GM18517 (cell line): ENCODE measurements at regions not wholly inside any gene's neighbourhood (a gene's known extent, or its start where the extent isn't known, plus 50 kb on each side); places are given as distances from the start of the nearest gene placed in this dataset.
"Not testable (repeated sequence)": the region's sequence is repeated elsewhere in the genome, so short reads cannot be mapped to it uniquely, and the experiment has no call there.

Source experiments
- ATAC-seq: cut with Tn5 transposase; IDR thresholded peaks from one replicate; pipeline ENCODE4 v1.9.1; 2021; ENCODE audit warnings: mild to moderate bottlenecking, moderate library complexity; ENCODE audit not compliant: unreplicated experiment

DNA sequence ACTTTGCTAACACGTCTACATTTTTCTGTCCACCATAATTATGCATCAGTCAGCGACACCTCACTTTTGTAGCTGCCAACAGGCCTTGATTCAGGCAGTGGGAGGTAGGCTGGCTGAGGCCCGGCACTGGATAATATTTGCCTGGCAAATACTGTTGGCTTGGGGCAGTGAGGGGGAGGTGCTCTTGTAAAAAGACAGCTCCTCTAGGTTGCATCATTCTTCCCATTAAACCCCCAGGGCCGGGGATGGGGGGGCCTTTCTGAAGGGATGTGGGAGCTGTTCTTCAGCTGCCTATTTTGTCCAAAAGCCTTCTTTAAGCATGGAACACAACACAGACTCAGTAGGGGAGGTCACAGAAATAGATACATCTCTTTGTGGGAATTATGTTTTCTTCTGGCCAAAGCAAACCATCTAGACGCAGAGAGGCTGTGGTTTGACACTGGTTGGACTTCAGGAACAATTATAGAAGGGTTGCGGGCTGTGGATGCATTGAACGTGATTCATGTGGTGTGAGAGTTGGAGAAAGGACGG lies 338.3 kb upstream of the NT5E start:
- no peak for ATAC-seq

DNA sequence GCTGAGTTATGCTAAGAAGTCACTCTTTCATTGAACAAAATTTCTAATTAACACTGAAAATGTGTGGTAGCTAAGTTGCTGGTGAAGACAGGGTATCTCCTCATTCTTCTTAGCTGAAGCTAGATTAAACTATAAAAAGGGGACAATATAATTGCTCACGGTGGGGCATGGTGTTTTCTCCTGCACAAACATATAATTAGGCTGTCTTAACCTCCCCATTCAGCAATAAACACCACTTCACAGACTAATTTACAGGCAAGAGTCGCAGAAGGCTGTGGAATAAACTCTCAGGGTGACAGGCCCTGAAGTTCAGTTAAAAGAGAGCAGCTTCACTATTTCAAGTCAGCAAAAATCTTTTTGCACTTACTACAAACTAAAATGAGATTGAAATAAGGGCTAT lies 338.9 kb upstream of the NT5E start:
- ATAC-seq: no peak

DNA sequence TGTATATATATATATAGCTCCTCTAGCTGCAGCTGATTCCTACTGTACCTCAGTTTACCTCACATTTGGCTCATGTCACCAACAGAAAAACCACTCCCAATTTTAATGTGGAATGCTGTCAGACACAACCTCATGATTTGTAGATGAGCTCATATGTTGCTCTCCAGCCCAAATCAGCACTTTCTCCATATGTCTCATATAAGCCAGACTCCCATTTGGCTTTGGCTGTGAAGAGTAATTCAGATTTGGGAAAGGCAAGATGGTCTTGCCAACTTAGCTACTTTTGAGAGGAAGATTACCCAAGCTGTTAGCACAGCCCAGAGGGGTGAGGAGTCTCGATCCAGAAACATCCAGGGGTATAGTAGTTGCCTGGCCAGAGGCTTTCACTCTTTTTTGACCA lies 342.2 kb upstream of the NT5E start:
- ATAC-seq: no peak

DNA sequence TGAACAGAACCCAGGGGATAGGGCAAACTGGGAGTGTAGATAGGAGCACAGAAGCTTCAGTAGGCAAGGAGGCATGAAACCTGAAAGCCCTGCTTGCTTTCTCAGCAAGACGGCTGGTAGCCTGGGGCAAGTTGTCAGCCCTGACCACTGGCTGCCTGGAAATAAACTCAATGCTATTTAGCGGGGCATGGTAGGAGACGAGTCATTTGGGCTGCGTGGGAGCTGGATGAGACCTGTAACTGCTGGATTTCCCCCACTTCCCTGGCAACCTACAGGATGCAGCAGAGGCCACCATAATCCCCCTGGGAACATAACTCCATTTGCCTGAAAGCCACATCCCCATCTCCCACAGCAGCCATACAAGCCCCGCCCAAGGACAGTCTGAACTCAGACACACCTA lies 332.6 kb upstream of the TBX18 start:
- ATAC-seq: no peak

DNA sequence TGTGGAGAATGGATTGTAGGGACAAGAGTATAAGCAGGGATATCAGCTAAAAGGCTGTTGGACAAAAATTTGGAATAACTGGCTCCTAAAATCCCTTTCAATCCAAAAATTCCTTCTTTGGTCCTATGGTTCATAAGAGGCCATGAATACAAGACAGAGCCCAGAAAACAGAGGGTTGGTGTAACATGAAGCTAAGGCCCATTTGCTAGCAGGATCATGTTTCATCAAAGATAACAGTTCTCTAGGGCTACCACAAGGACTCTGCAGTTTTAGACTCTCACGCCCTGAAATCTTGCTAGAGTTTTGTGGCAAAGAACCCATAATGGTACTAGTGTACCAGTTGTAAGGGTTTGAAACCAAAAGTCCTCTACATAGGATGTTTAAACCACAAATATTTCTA lies 327.8 kb upstream of the TBX18 start:
- no peak for ATAC-seq

DNA sequence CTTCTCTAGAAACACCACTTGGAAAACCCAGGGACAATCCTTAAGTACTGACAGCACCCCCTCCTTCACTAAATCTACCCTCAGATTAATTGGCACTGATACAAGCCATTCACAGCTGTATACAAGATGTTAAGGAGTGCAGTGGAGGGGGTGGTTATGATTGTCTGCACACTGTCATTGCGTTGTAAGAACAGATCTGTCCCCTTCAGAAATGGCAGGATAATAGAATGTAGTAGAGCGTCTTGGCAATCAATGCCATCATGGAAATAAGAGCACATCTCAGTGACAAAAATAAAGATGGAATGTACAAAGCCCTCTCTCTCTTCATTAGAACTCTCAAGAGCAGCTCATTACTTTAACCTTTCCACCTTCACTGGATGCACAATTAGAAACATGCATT lies 324.9 kb upstream of the TBX18 start:
- ATAC-seq: no peak

DNA sequence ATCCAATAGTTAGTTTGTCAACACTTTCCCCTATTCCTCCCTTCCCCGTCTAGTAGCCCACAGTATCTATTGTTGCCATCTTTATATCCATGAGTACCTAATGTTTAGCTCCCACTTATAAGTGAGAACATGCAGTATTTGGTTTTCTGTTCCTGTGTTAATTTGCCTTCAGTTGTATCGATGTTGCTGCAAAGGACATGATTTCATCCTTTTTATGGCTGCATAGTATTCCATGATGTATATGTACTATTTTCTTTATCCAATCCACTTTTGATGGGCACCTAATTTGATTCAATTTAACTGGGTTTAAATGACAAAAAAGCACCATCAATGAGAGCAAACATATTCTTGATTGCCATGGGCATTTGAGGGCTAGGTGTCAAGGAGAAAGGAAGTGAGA lies 321.5 kb upstream of the TBX18 start:
- no peak for ATAC-seq

DNA sequence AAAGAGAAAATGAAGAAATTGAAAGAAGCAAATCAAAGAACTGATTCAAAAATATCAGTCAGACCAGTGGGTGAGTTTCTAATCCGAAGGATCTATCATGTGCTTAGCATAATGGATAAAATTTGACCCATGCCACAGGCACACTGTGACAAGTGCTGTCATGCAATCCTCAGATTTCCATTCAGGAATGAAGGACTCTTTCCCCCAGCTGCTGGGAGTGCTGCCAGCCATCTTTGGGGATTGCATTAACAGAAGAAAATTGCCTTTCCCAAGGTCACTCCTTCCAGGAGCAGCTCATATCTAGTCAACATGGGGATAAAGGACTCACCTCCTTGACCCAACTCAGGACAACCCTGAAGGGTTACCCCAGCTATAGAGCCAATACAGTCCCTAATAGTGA lies 316.7 kb upstream of the TBX18 start:
- no peak for ATAC-seq

DNA sequence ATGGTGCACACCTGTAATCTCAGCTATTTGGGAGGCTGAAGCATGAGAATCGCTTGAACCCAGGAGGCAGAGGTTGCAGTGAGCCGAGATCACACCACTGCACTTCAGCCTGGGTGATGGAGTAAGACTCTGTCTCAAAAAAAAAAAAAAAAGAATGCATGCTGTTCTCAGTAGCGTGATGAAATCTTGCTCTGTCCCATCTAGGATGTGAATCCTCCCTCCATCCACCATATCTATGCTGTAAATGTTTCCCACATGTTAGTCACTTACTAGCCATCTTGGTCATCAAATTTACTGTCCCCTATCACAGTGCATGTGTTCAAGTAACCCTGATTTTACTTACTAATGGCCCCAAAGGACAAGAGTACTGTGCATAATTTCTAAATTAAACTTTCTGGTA lies 315.4 kb upstream of the TBX18 start:
- ATAC-seq: no peak

DNA sequence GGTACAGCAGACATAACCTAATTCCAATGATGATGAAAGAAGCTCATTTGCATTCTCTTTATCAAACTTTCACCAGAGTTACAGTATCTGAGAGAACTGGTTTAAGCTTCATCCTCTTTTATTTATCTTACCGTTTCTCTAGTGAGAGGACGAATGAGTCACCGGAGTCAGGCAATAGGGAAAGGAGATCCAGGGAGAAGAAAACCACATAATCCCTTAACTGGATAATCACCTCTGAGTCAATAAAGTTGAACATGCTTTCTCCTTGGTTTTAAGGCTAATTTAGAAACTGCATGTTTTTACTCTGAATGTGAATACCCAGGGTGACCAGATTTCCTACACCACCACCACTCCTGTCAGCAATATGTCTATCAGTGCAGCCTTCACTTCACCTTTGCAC lies 313.7 kb upstream of the TBX18 start:
- no peak for ATAC-seq

DNA sequence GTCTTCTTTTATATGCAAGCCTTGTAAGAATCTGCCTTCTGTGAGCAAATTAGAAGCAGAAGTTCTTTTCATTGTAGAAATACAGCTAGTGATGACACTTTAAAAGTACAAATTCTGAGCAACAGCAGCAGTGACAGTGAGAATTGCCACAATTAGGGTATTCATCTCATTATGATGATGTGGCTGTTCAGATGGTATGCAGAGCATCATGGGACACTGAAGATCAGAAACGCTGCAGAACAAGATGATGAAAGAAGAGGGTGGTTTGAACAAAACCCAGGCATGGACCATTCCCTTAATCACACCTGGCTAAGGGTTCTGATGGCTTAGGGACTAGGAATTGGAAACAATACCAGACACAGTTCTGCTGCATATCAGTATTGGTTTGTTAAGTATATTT lies 312.7 kb upstream of the TBX18 start:
- ATAC-seq: no peak

DNA sequence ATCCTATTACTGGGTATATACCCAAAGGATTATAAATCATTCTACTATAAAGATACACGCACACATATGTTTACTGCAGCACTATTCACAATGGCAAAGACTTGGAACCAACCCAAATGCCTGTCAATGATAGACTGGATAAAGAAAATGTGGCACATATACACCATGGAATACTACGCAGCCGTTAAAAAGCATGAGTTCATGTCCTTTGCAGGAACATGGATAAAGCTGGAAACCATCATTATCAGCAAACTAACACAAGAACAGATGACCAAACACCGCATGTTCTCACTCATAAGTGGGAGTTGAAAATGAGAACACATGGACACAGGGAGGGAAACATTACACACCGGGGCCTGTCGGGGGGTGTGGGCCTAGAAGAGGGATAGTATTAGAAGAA lies 307.4 kb upstream of the TBX18 start:
- ATAC-seq: not testable (repeated sequence)

DNA sequence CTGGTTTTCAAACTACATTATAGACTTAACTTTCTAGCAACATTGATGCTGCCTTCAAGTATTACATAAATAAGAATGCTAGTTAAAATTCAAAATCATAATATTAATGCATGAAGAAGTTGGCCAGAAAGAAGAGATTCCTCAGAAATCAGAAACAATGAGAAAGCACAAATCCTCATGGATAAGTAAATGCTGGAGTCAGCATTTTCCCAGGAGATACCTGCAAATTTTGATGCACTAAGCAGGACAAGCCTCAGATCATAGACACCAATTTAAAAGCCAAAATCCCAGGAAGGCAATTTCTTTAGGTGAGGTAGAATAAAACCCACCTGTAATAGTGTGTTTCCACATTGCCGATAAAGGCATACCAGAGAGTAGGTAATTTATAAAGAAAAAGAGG lies 305.2 kb upstream of the TBX18 start:
- no peak for ATAC-seq

DNA sequence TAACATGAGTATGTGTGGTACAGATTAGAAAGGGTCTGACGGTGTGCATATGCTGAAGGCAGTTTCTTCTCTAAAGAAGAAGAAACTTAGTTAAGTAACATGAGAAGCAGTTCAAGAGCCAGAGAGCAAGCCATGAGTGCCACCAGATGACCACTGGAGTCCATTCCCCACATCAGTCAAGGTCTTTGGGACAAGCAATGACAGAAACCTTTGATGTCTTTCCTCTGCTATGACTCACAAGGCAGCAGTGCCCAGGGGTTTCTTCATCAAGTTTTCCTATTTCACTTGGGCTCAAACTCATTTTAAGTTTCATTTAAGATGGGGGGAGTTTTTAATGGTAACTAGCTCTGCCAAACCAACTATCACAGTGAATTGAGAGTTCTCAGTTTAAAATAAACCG lies 303.8 kb upstream of the TBX18 start:
- no peak for ATAC-seq

DNA sequence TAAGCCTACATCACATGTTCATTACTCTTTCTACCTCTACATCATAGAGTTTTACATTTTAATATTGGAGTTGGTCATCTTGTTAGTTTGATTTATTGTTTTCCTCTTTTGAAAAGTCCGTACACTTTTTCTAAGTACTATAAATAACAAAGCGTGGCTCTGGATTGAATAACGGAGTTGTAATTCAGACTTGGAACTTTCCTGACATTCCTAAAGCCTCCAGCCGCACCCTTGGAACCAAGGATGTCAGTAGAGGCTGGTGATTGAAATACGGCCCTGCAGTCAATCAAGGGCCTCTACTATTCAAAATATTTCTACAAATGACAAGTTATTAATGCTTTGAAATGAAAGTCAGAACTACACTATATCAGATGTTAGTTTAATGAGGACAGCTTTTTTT lies 301.9 kb upstream of the TBX18 start:
- no peak for ATAC-seq

DNA sequence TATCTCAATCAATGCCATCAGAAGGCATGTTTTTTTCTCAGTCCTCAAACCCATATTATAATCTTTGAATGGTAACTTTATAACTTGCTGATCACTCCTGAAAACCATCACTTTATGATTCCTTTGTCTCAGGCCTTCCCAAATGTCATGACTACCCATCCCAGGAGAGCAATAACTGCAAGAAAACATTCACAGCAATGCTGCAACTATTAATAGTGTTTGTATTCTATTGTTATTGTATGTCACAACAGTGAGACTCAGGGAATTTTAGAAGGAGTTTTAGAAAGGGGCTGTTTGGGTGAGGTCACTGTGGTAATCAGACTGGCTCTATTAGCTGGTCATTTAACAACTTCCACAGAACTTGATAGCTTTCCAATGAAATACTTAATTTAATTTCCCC lies 301.4 kb upstream of the TBX18 start:
- no peak for ATAC-seq

DNA sequence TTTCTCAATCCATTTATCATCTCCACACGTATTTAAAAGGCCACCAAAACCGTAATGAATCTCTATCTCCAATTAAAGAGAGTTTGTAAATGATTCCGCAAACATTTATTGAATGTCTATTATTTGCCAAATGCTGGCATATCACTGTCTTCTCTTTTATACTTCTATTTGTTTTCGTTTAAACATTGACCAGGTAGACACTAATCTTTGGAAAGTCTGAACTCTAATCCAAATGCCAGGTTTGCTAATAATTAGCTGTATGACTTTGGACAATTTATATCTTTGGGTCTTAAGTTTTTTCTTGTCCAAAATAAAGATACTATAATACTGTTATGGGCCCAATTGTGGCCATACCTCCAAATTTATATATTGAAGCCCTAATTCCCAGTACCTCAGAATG lies 299.2 kb upstream of the TBX18 start:
- ATAC-seq: no peak

DNA sequence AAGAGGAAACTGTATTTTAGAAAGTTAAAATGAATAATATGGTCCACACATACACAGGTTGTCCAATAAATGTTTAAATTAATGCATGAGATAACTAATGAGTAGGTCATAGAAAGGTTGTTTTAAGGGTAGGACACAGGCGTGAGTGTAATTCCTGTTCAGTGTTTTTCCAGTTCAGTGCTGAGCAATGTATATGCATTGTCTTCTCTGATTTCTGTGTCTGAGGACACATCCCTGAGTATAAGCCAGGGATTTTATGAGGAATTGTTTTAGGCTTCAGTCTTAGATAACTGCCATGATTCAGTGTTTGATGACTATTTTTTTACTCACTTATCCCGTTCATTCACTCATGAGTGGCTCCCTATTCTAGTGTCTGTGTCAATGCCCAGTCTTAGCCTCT lies 298.5 kb upstream of the TBX18 start:
- ATAC-seq: no peak

DNA sequence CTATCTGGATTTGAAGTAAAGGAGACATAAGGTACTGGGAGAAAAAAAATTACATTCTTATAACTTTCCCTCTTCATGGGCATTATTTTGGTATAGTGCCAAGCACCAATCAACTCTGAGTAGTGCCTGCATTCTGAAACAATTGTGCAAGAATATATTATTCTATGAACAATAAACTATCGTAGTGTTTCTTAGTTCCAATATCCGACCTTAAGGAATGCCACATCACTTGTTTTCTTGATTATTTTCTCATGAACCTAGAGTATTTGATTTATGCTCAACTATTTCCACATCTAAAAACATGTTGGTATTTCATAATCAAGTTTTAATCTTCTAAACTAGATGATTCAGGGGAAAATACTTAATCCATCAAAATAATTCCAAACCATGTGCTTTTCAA lies 294.4 kb upstream of the TBX18 start:
- ATAC-seq: no peak

DNA sequence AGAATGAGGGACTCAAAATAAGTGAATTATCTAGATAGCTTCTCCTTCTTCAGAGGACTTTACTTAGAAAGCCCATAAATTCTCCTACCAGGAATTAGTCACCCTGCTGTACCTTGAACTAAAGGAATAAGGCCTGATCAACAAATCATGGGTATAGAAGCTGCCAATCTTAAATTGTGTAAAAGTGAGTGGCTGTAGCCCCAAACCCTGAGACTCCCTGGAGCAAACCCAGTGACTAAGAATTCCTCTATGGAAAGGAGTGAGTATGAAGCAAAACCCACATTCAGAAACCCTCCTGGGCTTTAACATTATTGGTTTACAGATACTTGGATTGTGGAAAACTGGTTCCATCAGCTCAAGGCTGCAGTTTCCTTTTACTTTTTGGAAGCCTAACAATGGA lies 285.8 kb upstream of the TBX18 start:
- ATAC-seq: no peak

DNA sequence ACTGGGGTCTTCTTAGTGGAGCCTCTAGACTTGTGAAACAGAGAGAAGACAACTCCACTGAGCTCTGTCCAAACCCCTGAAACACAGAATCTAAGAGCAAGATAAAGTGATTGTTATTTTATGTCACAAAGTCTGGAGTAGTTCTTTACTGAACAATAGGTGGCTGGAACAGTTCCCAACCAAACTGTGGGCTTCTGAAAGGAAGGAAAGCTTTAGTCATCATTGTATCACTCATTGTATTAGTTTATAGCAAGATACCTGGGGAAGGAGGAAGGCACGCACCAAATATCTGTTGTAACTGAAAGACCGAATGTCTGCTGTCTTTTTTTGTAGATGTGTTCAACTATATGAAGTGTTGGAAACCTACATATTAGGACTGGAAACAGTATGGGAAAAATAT lies 284.9 kb upstream of the TBX18 start:
- no peak for ATAC-seq

DNA sequence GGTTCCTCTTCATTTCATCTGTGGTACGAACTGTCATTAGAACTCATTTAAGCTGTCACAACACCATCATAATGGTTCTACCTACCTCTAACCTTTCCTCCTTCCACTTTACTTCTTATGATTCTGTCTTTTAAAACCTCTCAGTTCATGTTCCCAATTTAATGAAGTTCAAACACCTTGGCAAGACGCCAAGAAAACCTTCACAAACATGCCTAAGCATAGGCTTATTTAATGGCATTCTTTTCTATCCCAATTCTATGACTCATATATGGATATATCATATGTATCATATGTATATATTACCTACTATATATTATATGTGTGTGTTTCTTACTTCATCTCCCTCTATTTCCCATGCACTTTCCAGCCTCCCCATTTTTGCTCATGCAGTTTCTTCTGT lies 283.4 kb upstream of the TBX18 start:
- no peak for ATAC-seq

DNA sequence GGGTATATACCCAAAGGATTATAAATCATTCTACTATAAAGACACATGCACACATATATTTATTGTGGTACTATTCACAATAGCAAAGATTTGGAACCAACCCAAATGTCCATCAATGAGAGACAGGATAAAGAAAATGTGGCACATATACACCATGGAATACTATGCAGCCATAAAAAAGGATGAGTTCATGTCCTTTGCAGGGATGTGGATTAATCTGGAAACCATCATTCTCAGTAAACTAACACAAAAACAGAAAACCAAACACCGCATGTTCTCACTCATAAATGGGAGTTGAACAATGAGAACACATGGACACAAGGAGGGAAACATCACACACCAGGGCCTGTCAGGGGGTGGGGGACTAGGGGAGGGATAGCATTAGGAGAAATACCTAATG lies 281.4 kb upstream of the TBX18 start:
- not testable (repeated sequence) for ATAC-seq

DNA sequence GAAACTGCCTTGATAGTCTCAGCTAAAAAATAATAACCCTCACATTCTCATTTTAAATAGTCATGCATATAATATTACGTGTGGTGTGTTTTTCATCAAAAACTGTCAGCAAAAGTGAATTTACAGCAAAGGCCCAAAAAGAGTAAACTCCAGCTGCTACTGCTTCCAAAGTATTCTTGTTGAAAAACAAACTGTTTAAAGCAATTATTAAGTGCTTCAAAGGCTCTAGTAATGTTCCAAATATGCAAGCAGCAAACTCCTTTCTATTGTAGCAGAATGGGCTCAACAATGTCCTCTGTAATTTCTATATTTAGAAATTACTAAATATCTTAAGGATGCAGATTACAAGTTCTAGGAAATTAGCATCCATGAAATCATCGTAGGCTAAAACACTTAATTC lies 280.0 kb upstream of the TBX18 start:
- ATAC-seq: no peak
